Natural killer cell treated with Interleukin-12 subunit alpha and Interleukin-12 subunit beta and Interleukin-15 and Interleukin-18, amount 100 ng/mL, for 72 hours (primary cell): ENCODE measurements at regions not wholly inside any gene's neighbourhood (a gene's known extent, or its start where the extent isn't known, plus 50 kb on each side); places are given as distances from the start of the nearest gene placed in this dataset.

Source experiments
- ATAC-seq, 2 donors: fragments of 150-1000 bp; cut with Tn5 transposase in 1 of 2; sonication (Bioruptor Pico), chemical (Tn5 transposase) in 1 of 2; 2 replicates each; pipeline ENCODE4 v1.10.0; 2021
- DNase-seq: peaks from one replicate; pipeline ENCODE4 v3.0.0; 2022; ENCODE audit warnings: low spot score
- H3K27ac Mint-ChIP-seq, 2 donors: 1 replicate in 1 of 2; 2 replicates in 1 of 2; pipeline ENCODE4 v1.8.0; 2022; ENCODE audit warnings: mixed read lengths in 2 of 2, mild to moderate bottlenecking in 1 of 2, moderate library complexity in 1 of 2
- H3K27me3 Mint-ChIP-seq, 2 donors: 1 replicate in 1 of 2; 2 replicates in 1 of 2; pipeline ENCODE4 v1.8.0; 2022; ENCODE audit warnings: mixed read lengths in 2 of 2
- H3K36me3 Mint-ChIP-seq: one replicate; pipeline ENCODE4 v1.8.0; 2022; ENCODE audit warnings: mixed read lengths
- H3K4me1 Mint-ChIP-seq, 2 donors: 1 replicate in 1 of 2; 2 replicates in 1 of 2; pipeline ENCODE4 v1.8.0; 2022; ENCODE audit warnings: low read depth in 2 of 2, mixed read lengths in 2 of 2, mild to moderate bottlenecking in 1 of 2
- H3K4me3 Mint-ChIP-seq: one replicate; pipeline ENCODE4 v1.8.0; 2022; ENCODE audit warnings: mixed read lengths
- H3K9me3 Mint-ChIP-seq: 2 replicates; pipeline ENCODE4 v1.8.0; 2022; ENCODE audit warnings: mixed read lengths

DNA sequence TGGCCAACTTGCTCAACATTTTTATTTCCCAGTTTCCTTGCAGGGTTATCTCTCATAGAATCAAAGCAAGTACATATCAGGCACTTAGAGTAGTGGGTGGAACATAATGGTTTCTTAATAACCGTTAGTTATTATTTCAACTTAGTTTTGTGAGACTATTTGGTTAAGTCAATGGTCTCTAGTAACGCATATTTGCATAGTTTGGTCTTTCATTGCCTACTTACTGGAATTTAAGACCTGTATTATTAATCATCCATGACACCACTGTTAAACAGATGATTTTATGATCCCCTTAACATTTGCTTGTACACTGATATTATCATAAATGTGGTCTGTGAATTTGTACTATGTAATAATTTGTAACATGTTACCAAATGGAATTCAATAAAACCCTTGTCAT is 70.9 kb upstream of the SMIM31 start:
- no peaks in the 10 kb centered on the region for H3K36me3 Mint-ChIP-seq
- no peak overlapping the region for H3K27ac Mint-ChIP-seq
- H3K27me3 Mint-ChIP-seq, result peaks cover 0 to 17% of the 10 kb centered on the region in 2 donors
- DNase-seq (no peak), ATAC-seq (no peak)
- H3K9me3 Mint-ChIP-seq, result no peaks in the 10 kb centered on the region
- no peak overlapping the region for H3K4me3 Mint-ChIP-seq
- no peaks in the 10 kb centered on the region for H3K4me1 Mint-ChIP-seq

- Mint-ChIP-seq H3K27ac (no peak overlapping the region), H3K4me1 (no peaks in the 10 kb centered on the region), H3K27me3 (peaks cover 8 to 15% of the 10 kb centered on the region in 2 donors), H3K36me3 (no peaks in the 10 kb centered on the region), H3K9me3 (peaks cover 4% of the 10 kb centered on the region), H3K4me3 (no peak overlapping the region)
- no peak for ATAC-seq
- DNase-seq, result no peak
Observed at GRCh38 chr4:164695650-164696049, 58.3 kb upstream of the SMIM31 start.

DNA sequence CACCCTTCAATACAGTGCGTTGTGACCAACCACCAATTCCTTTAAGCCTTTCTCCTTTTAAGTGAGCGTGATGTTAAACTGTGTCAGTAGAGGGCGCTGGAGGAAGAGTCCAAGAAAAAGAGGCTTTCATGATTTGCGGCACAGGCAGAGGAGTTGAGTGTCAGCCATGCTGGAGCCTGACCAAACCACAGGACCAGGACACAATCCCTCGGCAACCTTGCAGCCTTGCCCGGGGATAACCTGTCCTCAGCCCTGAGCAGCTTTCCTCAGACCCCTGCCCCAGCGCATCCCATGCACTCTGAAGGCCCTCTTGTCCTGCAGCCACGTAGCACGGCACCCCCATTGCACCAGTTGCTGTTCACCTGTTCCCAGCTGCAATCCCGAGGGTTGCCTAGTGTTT is 53.5 kb upstream of the SMIM31 start:
- Mint-ChIP-seq H3K4me1 (peaks cover 0 to 2% of the 10 kb centered on the region in 2 donors), H3K27ac (no peak overlapping the region), H3K36me3 (no peaks in the 10 kb centered on the region), H3K9me3 (peaks cover 3% of the 10 kb centered on the region), H3K4me3 (no peak overlapping the region), H3K27me3 (peaks cover 14% of the 10 kb centered on the region in 2 donors)
- ATAC-seq, result no peak
- no peak for DNase-seq

- Mint-ChIP-seq H3K4me3 (no peak overlapping the region), H3K27me3 (peaks cover 9 to 10% of the 10 kb centered on the region in 2 donors), H3K36me3 (no peaks in the 10 kb centered on the region), H3K4me1 (peaks cover 0 to 2% of the 10 kb centered on the region in 2 donors), H3K27ac (no peak overlapping the region), H3K9me3 (no peaks in the 10 kb centered on the region)
- DNase-seq (no peak), ATAC-seq (no peak)
Observed at GRCh38 chr4:164701665-164702064, 52.3 kb upstream of the SMIM31 start.
